ENCODE measurements at regions not wholly inside any gene's neighbourhood (a gene's known extent, or its start where the extent isn't known, plus 50 kb on each side); places are given as distances from the start of the nearest gene placed in this dataset.

DNA sequence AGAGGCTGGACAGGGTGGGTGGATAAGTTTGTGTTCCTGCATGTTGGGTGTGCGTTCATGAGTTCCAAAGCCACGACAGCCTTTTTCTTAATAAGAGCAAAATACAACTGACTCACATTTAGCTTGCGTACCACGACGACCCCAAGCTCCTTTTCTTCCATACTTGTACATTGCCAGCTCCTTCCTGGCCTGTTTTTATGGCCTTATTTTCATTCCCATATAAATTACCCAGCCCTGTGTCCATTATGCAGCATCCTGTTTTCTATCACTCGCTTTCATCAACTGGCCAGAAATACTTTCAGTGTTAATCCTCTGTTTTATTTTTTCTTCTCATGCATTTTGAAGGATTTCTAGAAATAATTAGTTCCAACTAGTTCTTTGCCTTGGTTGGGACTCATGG lies 499.1 kb downstream of the FOXO1 start:
- no peaks in the 10 kb centered on the region for H3K9me3 ChIP-seq (ENCODE audit: control insufficient read depth, insufficient read depth, low read depth, low read length)
- no peak overlapping the region for H3K27ac ChIP-seq (ENCODE audit: insufficient read depth, low read length)
- H3K79me2 ChIP-seq (ENCODE audit: control insufficient read depth, insufficient read depth, low read length) = no peaks in the 10 kb centered on the region
- TF ChIP-seq EZH2 (IDR thresholded peaks at IDR 0.05; ENCODE audit: low read length, missing control alignments) = no peak
- H4K20me1 ChIP-seq (ENCODE audit: control insufficient read depth, extremely low read depth, insufficient read depth, low read length) = no peaks in the 10 kb centered on the region
- no peak overlapping the region for H3K4me2 ChIP-seq (ENCODE audit: extremely low read depth, insufficient read depth, low read length)
- DNase-seq (ENCODE audit: low read depth in 2 of 2) = no peak
- no peaks in the 10 kb centered on the region for H3K36me3 ChIP-seq (ENCODE audit: control insufficient read depth, insufficient read depth, low read length)
- H3K4me1 ChIP-seq (ENCODE audit: control insufficient read depth, extremely low read depth, insufficient read depth, low read length) = peaks cover 4% of the 10 kb centered on the region
- no peaks in the 10 kb centered on the region for H3K27me3 ChIP-seq (ENCODE audit: control insufficient read depth, insufficient read depth, low read length)
- H2AFZ ChIP-seq (ENCODE audit: low read length) = no peak overlapping the region
- no peak overlapping the region for H3K4me3 ChIP-seq (replicated peaks in 1 of 4; ENCODE audit: control extremely low read depth in 1 of 4, insufficient read depth in 1 of 4, low read depth in 3 of 4, low read length in 4 of 4)
- no peak overlapping the region for H3K9ac ChIP-seq (ENCODE audit: insufficient read depth, low read length)

DNA sequence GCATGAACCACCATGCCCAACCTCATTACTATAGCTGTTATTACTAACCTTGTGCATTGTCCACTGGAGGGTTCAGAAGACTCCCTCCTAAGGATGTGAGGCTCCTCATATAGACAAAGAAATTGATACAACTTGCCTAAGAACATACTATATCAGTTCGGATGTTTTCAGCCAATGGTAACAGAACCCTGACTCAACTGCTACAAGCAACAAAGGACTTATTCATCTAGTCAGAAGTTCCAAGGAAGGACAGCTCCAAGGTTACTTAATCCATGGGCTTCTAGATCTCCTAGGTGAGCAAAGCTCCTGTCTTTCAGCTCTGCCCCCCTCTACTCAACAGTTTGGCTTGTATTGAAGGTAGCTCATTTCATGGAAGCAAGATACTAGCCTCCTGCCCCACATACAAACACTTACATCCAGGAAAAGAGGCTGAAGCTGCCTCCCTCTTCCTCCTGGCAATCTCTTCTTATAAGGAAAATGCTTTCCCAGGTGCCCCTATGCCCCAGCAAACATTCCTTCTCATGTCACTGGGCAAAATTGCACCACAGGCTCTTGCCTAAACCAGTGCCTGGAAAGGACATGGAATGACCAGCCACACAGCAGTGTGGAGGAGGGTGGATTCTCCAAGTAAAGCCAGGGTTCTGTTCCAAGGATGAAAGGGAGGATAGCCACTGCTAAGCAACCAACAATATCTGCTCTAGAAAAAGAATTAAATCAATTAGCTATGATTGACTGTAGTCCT lies 497.8 kb downstream of the FOXO1 start:
- Histone ChIP-seq H3K4me2 (ENCODE audit: extremely low read depth, insufficient read depth, low read length) (no peak overlapping the region), H3K27ac (ENCODE audit: insufficient read depth, low read length) (no peak overlapping the region), H3K4me1 (ENCODE audit: control insufficient read depth, extremely low read depth, insufficient read depth, low read length) (peaks cover 4% of the 10 kb centered on the region), H3K4me3 (replicated peaks in 1 of 4; ENCODE audit: control extremely low read depth in 1 of 4, insufficient read depth in 1 of 4, low read depth in 3 of 4, low read length in 4 of 4) (no peak overlapping the region), H3K79me2 (ENCODE audit: control insufficient read depth, insufficient read depth, low read length) (no peaks in the 10 kb centered on the region), H3K9me3 (ENCODE audit: control insufficient read depth, insufficient read depth, low read depth, low read length) (no peaks in the 10 kb centered on the region), H3K9ac (ENCODE audit: insufficient read depth, low read length) (no peak overlapping the region), H3K27me3 (ENCODE audit: control insufficient read depth, insufficient read depth, low read length) (no peaks in the 10 kb centered on the region), H4K20me1 (ENCODE audit: control insufficient read depth, extremely low read depth, insufficient read depth, low read length) (no peaks in the 10 kb centered on the region), H2AFZ (ENCODE audit: low read length) (no peak overlapping the region), H3K36me3 (ENCODE audit: control insufficient read depth, insufficient read depth, low read length) (no peaks in the 10 kb centered on the region)
- TF ChIP-seq, protein P1, sequence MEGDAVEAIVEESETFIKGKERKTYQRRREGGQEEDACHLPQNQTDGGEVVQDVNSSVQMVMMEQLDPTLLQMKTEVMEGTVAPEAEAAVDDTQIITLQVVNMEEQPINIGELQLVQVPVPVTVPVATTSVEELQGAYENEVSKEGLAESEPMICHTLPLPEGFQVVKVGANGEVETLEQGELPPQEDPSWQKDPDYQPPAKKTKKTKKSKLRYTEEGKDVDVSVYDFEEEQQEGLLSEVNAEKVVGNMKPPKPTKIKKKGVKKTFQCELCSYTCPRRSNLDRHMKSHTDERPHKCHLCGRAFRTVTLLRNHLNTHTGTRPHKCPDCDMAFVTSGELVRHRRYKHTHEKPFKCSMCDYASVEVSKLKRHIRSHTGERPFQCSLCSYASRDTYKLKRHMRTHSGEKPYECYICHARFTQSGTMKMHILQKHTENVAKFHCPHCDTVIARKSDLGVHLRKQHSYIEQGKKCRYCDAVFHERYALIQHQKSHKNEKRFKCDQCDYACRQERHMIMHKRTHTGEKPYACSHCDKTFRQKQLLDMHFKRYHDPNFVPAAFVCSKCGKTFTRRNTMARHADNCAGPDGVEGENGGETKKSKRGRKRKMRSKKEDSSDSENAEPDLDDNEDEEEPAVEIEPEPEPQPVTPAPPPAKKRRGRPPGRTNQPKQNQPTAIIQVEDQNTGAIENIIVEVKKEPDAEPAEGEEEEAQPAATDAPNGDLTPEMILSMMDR (conservative IDR thresholded peaks at IDR 0.05 in 1 of 2, IDR thresholded peaks at IDR 0.05 in 1 of 2; ENCODE audit: low read depth in 1 of 2, low read length in 2 of 2) = no peak
- TF ChIP-seq EZH2 (IDR thresholded peaks at IDR 0.05; ENCODE audit: low read length, missing control alignments) = no peak
- no peak for DNase-seq (ENCODE audit: low read depth in 2 of 2)

DNA sequence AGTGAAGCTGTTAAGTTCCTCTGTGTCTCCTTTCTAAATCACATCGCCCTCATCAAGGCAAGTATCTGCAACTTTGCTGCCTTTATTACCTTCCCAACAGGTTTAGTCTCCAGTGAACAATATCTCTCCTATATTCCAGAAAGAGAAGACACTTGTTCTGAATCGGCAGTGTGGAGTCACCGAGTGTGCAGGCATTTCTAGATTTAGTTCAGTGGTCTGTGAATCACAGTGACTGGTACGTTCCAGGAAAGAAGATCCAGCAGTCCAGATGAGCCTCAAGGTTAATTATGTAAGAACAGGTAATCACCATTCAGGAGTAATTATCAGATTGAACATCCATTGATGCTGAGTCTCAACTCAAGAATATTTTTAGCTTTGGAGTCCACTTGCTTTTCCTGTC lies 497.0 kb downstream of the FOXO1 start:
- no peak for TF ChIP-seq EZH2 (IDR thresholded peaks at IDR 0.05; ENCODE audit: low read length, missing control alignments)
- no peaks in the 10 kb centered on the region for H4K20me1 ChIP-seq (ENCODE audit: control insufficient read depth, extremely low read depth, insufficient read depth, low read length)
- H3K4me3 ChIP-seq (replicated peaks in 1 of 4; ENCODE audit: control extremely low read depth in 1 of 4, insufficient read depth in 1 of 4, low read depth in 3 of 4, low read length in 4 of 4) = no peak overlapping the region
- no peak overlapping the region for H3K9ac ChIP-seq (ENCODE audit: insufficient read depth, low read length)
- no peaks in the 10 kb centered on the region for H3K79me2 ChIP-seq (ENCODE audit: control insufficient read depth, insufficient read depth, low read length)
- no peak overlapping the region for H3K27ac ChIP-seq (ENCODE audit: insufficient read depth, low read length)
- no peaks in the 10 kb centered on the region for H3K4me1 ChIP-seq (ENCODE audit: control insufficient read depth, extremely low read depth, insufficient read depth, low read length)
- no peaks in the 10 kb centered on the region for H3K27me3 ChIP-seq (ENCODE audit: control insufficient read depth, insufficient read depth, low read length)
- H3K9me3 ChIP-seq (ENCODE audit: control insufficient read depth, insufficient read depth, low read depth, low read length) = no peaks in the 10 kb centered on the region
- no peak for DNase-seq (ENCODE audit: low read depth in 2 of 2)
- no peak overlapping the region for H2AFZ ChIP-seq (ENCODE audit: low read length)
- H3K36me3 ChIP-seq (ENCODE audit: control insufficient read depth, insufficient read depth, low read length) = no peaks in the 10 kb centered on the region
- H3K4me2 ChIP-seq (ENCODE audit: extremely low read depth, insufficient read depth, low read length) = no peak overlapping the region

DNA sequence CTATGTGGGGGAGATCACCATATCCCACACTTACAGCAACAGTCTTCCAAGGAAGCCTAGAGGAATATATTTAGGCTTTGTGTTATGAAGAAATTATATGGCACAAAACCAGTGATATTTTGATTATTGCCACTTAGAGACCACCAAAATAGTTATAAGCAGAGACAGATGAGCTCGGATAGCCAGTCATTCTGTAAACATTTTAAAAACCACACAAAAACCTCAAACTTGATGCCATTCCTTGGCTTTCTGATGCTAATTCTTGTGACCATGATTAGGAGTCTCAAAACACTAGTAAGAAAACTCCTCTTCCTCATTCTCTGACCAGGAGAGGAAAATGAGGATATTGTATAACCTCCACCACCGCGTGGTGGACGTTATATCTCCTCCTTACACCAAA lies 496.4 kb downstream of the FOXO1 start:
- Histone ChIP-seq H3K27ac (ENCODE audit: insufficient read depth, low read length) (no peak overlapping the region), H3K9me3 (ENCODE audit: control insufficient read depth, insufficient read depth, low read depth, low read length) (no peaks in the 10 kb centered on the region), H3K79me2 (ENCODE audit: control insufficient read depth, insufficient read depth, low read length) (no peaks in the 10 kb centered on the region), H3K27me3 (ENCODE audit: control insufficient read depth, insufficient read depth, low read length) (peaks cover 2% of the 10 kb centered on the region), H3K4me1 (ENCODE audit: control insufficient read depth, extremely low read depth, insufficient read depth, low read length) (no peaks in the 10 kb centered on the region), H2AFZ (ENCODE audit: low read length) (no peak overlapping the region), H3K9ac (ENCODE audit: insufficient read depth, low read length) (no peak overlapping the region), H3K4me2 (ENCODE audit: extremely low read depth, insufficient read depth, low read length) (no peak overlapping the region), H3K36me3 (ENCODE audit: control insufficient read depth, insufficient read depth, low read length) (no peaks in the 10 kb centered on the region), H3K4me3 (replicated peaks in 1 of 4; ENCODE audit: control extremely low read depth in 1 of 4, insufficient read depth in 1 of 4, low read depth in 3 of 4, low read length in 4 of 4) (no peak overlapping the region), H4K20me1 (ENCODE audit: control insufficient read depth, extremely low read depth, insufficient read depth, low read length) (no peaks in the 10 kb centered on the region)
- no peak for DNase-seq (ENCODE audit: low read depth in 2 of 2)
- TF ChIP-seq, protein P1 (conservative IDR thresholded peaks at IDR 0.05 in 1 of 2, IDR thresholded peaks at IDR 0.05 in 1 of 2; ENCODE audit: low read depth in 1 of 2, low read length in 2 of 2) = no peak
- no peak for TF ChIP-seq EZH2 (IDR thresholded peaks at IDR 0.05; ENCODE audit: low read length, missing control alignments)

Data from fibroblast of lung (primary cell).